ENCODE measurements at regions not wholly inside any gene's neighbourhood (a gene's known extent, or its start where the extent isn't known, plus 50 kb on each side); places are given as distances from the start of the nearest gene placed in this dataset.

- in situ Hi-C loops (cut with MboI; ENCODE audit: low sequenced_read_pairs) = no loop called here
- ChIA-PET CTCF (no interaction called here), POLR2A (ENCODE audit: unreplicated experiment) (no interaction called here)
- Histone ChIP-seq H3K4me2 (ENCODE audit: low read depth, low read length) (no peak overlapping the region), H3K4ac (ENCODE audit: low read depth, low read length) (no peak overlapping the region), H3K9me3 (ENCODE audit: control insufficient read depth, insufficient read depth, low read length) (no peaks in the 10 kb centered on the region; the same call in 1 of the 2 replicates), H3K27me3 (ENCODE audit: control insufficient read depth, insufficient read depth, low read length) (peaks cover 45% of the 10 kb centered on the region), H3K4me3 (ENCODE audit: insufficient read depth, low read depth, low read length) (no peak overlapping the region), H3K27ac (ENCODE audit: insufficient read depth, low read length) (no peak overlapping the region), H2AK9ac (replicated peaks; ENCODE audit: low read depth, low read length, poor library complexity) (no peak overlapping the region), H2BK20ac (ENCODE audit: low read depth, low read length) (no peak overlapping the region), H2BK15ac (ENCODE audit: low read depth, low read length) (no peak overlapping the region), H2BK120ac (ENCODE audit: low read depth, low read length) (no peak overlapping the region), H2AK5ac (ENCODE audit: low read depth, low read length) (no peak overlapping the region), H2AFZ (replicated peaks; ENCODE audit: low read length, poor library complexity) (no peak overlapping the region), H4K20me1 (ENCODE audit: insufficient read depth, low read length) (no peaks in the 10 kb centered on the region), H4K8ac (ENCODE audit: low read depth in 2 of 2, low read length in 2 of 2) (no peak overlapping the region), H4K5ac (ENCODE audit: low read depth, low read length) (no peak overlapping the region), H3K79me1 (ENCODE audit: low read depth in 1 of 2, low read length in 2 of 2) (no peaks in the 10 kb centered on the region), H3K36me3 (ENCODE audit: control insufficient read depth, insufficient read depth, low read length) (no peaks in the 10 kb centered on the region), H3K14ac (replicated peaks; ENCODE audit: low read depth, low read length) (no peak overlapping the region), H3K56ac (ENCODE audit: extremely low read depth, insufficient read depth, low read length) (no peak overlapping the region), H3K23ac (ENCODE audit: low read depth, low read length) (no peak overlapping the region), H2BK5ac (ENCODE audit: low read depth, low read length, poor library complexity, severe bottlenecking) (no peak overlapping the region), H3K4me1 (ENCODE audit: control insufficient read depth, insufficient read depth, low read length) (no peaks in the 10 kb centered on the region), H4K91ac (ENCODE audit: insufficient read depth, low read depth, low read length) (no peak overlapping the region), H3K9ac (ENCODE audit: low read depth, low read length) (no peak overlapping the region), H3K9me1 (ENCODE audit: insufficient read depth, low read length) (no peaks in the 10 kb centered on the region), H3K18ac (ENCODE audit: low read depth, low read length) (no peak overlapping the region)
- TF ChIP-seq NFE2L2 (IDR thresholded peaks at IDR 0.05; ENCODE audit: low read depth, low read length) (no peak), MAZ (IDR thresholded peaks at IDR 0.05; ENCODE audit: borderline replicate concordance, low read depth, low read length) (no peak), SMC3 (IDR thresholded peaks at IDR 0.05; ENCODE audit: low read depth, low read length) (no peak), MAFK (IDR thresholded peaks at IDR 0.05; ENCODE audit: low read depth, low read length) (no peak), POLR2A (IDR thresholded peaks at IDR 0.05; ENCODE audit: low read depth, low read length) (no peak), FOS (IDR thresholded peaks at IDR 0.05; ENCODE audit: low read depth, low read length) (no peak), BHLHE40 (IDR thresholded peaks at IDR 0.05; ENCODE audit: low read depth, low read length) (no peak), RAD21 (IDR thresholded peaks at IDR 0.05; ENCODE audit: low read length) (no peak), RFX5 (IDR thresholded peaks at IDR 0.05; ENCODE audit: low read depth, low read length) (no peak), CTCF (conservative IDR thresholded peaks at IDR 0.05; ENCODE audit: low read depth, low read length) (no peak), MXI1 (IDR thresholded peaks at IDR 0.05; ENCODE audit: borderline replicate concordance, low read depth, low read length) (no peak), CHD1 (IDR thresholded peaks at IDR 0.05; ENCODE audit: low read depth, low read length) (no peak), CEBPB (IDR thresholded peaks at IDR 0.05; ENCODE audit: low read depth, low read length) (no peak), RCOR1 (IDR thresholded peaks at IDR 0.05; ENCODE audit: insufficient replicate concordance, low read length) (no peak), ELK1 (IDR thresholded peaks at IDR 0.05; ENCODE audit: borderline replicate concordance, low read depth, low read length) (no peak)
- TF ChIP-seq, protein P1, sequence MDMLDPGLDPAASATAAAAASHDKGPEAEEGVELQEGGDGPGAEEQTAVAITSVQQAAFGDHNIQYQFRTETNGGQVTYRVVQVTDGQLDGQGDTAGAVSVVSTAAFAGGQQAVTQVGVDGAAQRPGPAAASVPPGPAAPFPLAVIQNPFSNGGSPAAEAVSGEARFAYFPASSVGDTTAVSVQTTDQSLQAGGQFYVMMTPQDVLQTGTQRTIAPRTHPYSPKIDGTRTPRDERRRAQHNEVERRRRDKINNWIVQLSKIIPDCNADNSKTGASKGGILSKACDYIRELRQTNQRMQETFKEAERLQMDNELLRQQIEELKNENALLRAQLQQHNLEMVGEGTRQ (IDR thresholded peaks at IDR 0.05; ENCODE audit: low read depth, low read length) = no peak
- no peak for ATAC-seq (ENCODE audit: low read depth)
- intact Hi-C loops (cut with micrococcal nuclease) = no loop called here
- BruUV-seq (replicated peaks) = no TSS peak
- dilution Hi-C loops (cut with HindIII; ENCODE audit: low sequenced_read_pairs, unreplicated experiment) = no loop called here
- no peak for DNase-seq
- 64% methylated on average over 3 of the region's 3 CpGs; no CpG with 5 or more reads in 1 of the 2 experiments for WGBS, 2 experiments (ENCODE audit: extremely low coverage in 2 of 2, insufficient read length in 1 of 2)
Measured at GRCh38 chr10:70982443-70982842, 94.1 kb upstream of the PCBD1 start.

Data from IMR-90 (cell line).